IMR-90 (cell line): ENCODE measurements at regions not wholly inside any gene's neighbourhood (a gene's known extent, or its start where the extent isn't known, plus 50 kb on each side); places are given as distances from the start of the nearest gene placed in this dataset.
A peak's percentile ranks its signal among the peaks of the same experiment; 100 is the strongest.

Experiments used
- ATAC-seq: fragments of 200-7000 bp; cut with Tn5 transposase; 2 replicates; pipeline ENCODE4 v1.9.1; 2020; ENCODE audit warnings: low read depth, mild to moderate bottlenecking, moderate library complexity
- BruUV-seq: library from RNA; stranded (reverse); fragments of 400-500 nt; replicated peaks from 2 replicates; lab custom pipeline; 2021; lab: Mats Ljungman, UMichigan
- CTCF ChIA-PET: fragments of 300-600 bp; formaldehyde crosslinking; extraction: SDS; loops from one replicate; lab custom pipeline; 2021; ENCODE audit warnings: antibody characterized with exemption; lab: Yijun Ruan, JAX
- POLR2A ChIA-PET: fragments of 300-600 bp; sonication (Branson Sonifier 250); formaldehyde crosslinking; loops from one replicate; lab custom pipeline; 2022; ENCODE audit warnings: antibody characterized with exemption; ENCODE audit not compliant: unreplicated experiment; lab: Charles Lee
- DNase-seq: peaks from one replicate; pipeline ENCODE4 v3.0.0; 2013
- H2AFZ ChIP-seq: replicated peaks from 2 replicates; pipeline ENCODE3; 2013; ENCODE audit warnings: low read length, mild to moderate bottlenecking; ENCODE audit not compliant: poor library complexity
- H2AK5ac ChIP-seq: 2 replicates; pipeline ENCODE4 v1.6.1; 2013; ENCODE audit warnings: low read depth, low read length, inconsistent platforms
- H2AK9ac ChIP-seq: replicated peaks from 2 replicates; pipeline ENCODE3; 2013; ENCODE audit warnings: mild to moderate bottlenecking, low read depth, low read length, moderate library complexity; ENCODE audit not compliant: poor library complexity
- H2BK120ac ChIP-seq: 2 replicates; pipeline ENCODE4 v1.6.1; 2013; ENCODE audit warnings: low read depth, low read length, inconsistent platforms
- H2BK15ac ChIP-seq: 3 replicates; pipeline ENCODE4 v1.6.1; 2013; ENCODE audit warnings: low read depth, low read length, inconsistent platforms
- H2BK20ac ChIP-seq: 2 replicates; pipeline ENCODE4 v1.6.1; 2013; ENCODE audit warnings: low read depth, mild to moderate bottlenecking, inconsistent platforms, low read length, moderate library complexity
- H2BK5ac ChIP-seq: 2 replicates; pipeline ENCODE4 v1.6.1; 2013; ENCODE audit warnings: mild to moderate bottlenecking, low read depth, low read length, inconsistent platforms; ENCODE audit not compliant: poor library complexity, severe bottlenecking
- H3K14ac ChIP-seq: replicated peaks from 2 replicates; pipeline ENCODE4 v1.6.1; 2013; ENCODE audit warnings: low read depth, low read length, inconsistent platforms
- H3K18ac ChIP-seq: 2 replicates; pipeline ENCODE4 v1.6.1; 2013; ENCODE audit warnings: low read depth, low read length, control low read depth
- H3K23ac ChIP-seq: 2 replicates; pipeline ENCODE4 v1.6.1; 2013; ENCODE audit warnings: low read depth, low read length, inconsistent platforms
- H3K27ac ChIP-seq: 2 replicates; pipeline ENCODE4 v1.5.1; 2013; ENCODE audit warnings: mild to moderate bottlenecking, control low read depth, low read length; ENCODE audit not compliant: insufficient read depth
- H3K27me3 ChIP-seq: 2 replicates; pipeline ENCODE4 v1.6.1; 2013; ENCODE audit warnings: low read length; ENCODE audit not compliant: control insufficient read depth, insufficient read depth
- H3K36me3 ChIP-seq: 2 replicates; pipeline ENCODE4 v1.6.1; 2013; ENCODE audit warnings: low read length, mixed read lengths; ENCODE audit not compliant: control insufficient read depth, insufficient read depth
- H3K4ac ChIP-seq: 2 replicates; pipeline ENCODE4 v1.6.1; 2013; ENCODE audit warnings: low read depth, low read length, inconsistent platforms
- H3K4me1 ChIP-seq: 2 replicates; pipeline ENCODE4 v1.6.1; 2013; ENCODE audit warnings: low read length, mixed read lengths; ENCODE audit not compliant: control insufficient read depth, insufficient read depth
- H3K4me2 ChIP-seq: 2 replicates; pipeline ENCODE4 v1.6.1; 2013; ENCODE audit warnings: low read depth, mild to moderate bottlenecking, control low read depth, low read length, moderate library complexity
- H3K4me3 ChIP-seq: 2 replicates; pipeline ENCODE4 v1.5.1; 2013; ENCODE audit warnings: low read depth, mild to moderate bottlenecking, control low read depth, low read length, moderate library complexity; ENCODE audit not compliant: insufficient read depth
- H3K56ac ChIP-seq: 2 replicates; pipeline ENCODE4 v1.6.1; 2013; ENCODE audit warnings: low read length, inconsistent platforms; ENCODE audit not compliant: insufficient read depth; ENCODE audit errors: extremely low read depth
- H3K79me1 ChIP-seq, 2 experiments: 2 replicates each; pipeline ENCODE4 v1.6.1; 2013; ENCODE audit warnings: low read length in 2 of 2, inconsistent platforms in 1 of 2, low read depth in 1 of 2
- H3K9ac ChIP-seq: 2 replicates; pipeline ENCODE4 v1.6.1; 2013; ENCODE audit warnings: low read depth, low read length, control low read depth
- H3K9me1 ChIP-seq: 2 replicates; pipeline ENCODE4 v1.6.1; 2013; ENCODE audit warnings: low read length, inconsistent platforms; ENCODE audit not compliant: insufficient read depth
- H3K9me3 ChIP-seq: 2 replicates; pipeline ENCODE4 v1.6.1; 2013; ENCODE audit warnings: low read length; ENCODE audit not compliant: control insufficient read depth, insufficient read depth
- H4K20me1 ChIP-seq: 2 replicates; pipeline ENCODE4 v1.6.1; 2013; ENCODE audit warnings: low read length, inconsistent platforms; ENCODE audit not compliant: insufficient read depth
- H4K5ac ChIP-seq: 2 replicates; pipeline ENCODE4 v1.6.1; 2013; ENCODE audit warnings: mild to moderate bottlenecking, low read depth, low read length, control low read depth
- H4K8ac ChIP-seq, 2 experiments: 2 replicates each; pipeline ENCODE4 v1.6.1; 2013; ENCODE audit warnings: low read depth in 2 of 2, low read length in 2 of 2, control low read depth in 1 of 2, inconsistent platforms in 1 of 2
- H4K91ac ChIP-seq: 2 replicates; pipeline ENCODE4 v1.6.1; 2013; ENCODE audit warnings: low read depth, low read length, inconsistent platforms; ENCODE audit not compliant: insufficient read depth
- BHLHE40 ChIP-seq: fragments of 150-350 bp; IDR thresholded peaks from 2 replicates; pipeline ENCODE4 v1.6.1; 2016; ENCODE audit warnings: mild to moderate bottlenecking, low read depth, low read length
- CEBPB ChIP-seq: IDR thresholded peaks from 2 replicates; pipeline ENCODE4 v1.6.1; 2012; ENCODE audit warnings: low read depth, low read length, improper control_type of control experiment
- CHD1 ChIP-seq: IDR thresholded peaks from 2 replicates; pipeline ENCODE4 v1.6.1; 2012; ENCODE audit warnings: low read depth, low read length, improper control_type of control experiment
- FOS ChIP-seq: fragments of 150-350 bp; IDR thresholded peaks from 2 replicates; pipeline ENCODE4 v1.6.1; 2016; ENCODE audit warnings: low read depth, low read length
- MAFK ChIP-seq: IDR thresholded peaks from 2 replicates; pipeline ENCODE4 v1.6.1; 2012; ENCODE audit warnings: low read depth, low read length, improper control_type of control experiment
- MXI1 ChIP-seq: IDR thresholded peaks from 2 replicates; pipeline ENCODE4 v1.6.1; 2012; ENCODE audit warnings: low read depth, mild to moderate bottlenecking, low read length, moderate library complexity, borderline replicate concordance
- NFE2L2 ChIP-seq: fragments of 150-350 bp; IDR thresholded peaks from 2 replicates; pipeline ENCODE4 v1.6.1; 2016; ENCODE audit warnings: low read depth, mild to moderate bottlenecking, low read length
- POLR2A ChIP-seq: IDR thresholded peaks from 2 replicates; pipeline ENCODE4 v1.6.1; 2012; ENCODE audit warnings: mild to moderate bottlenecking, low read depth, low read length
- RAD21 ChIP-seq: IDR thresholded peaks from 2 replicates; pipeline ENCODE4 v1.6.1; 2012; ENCODE audit warnings: low read length, improper control_type of control experiment
- RCOR1 ChIP-seq: IDR thresholded peaks from 2 replicates; pipeline ENCODE4 v1.6.1; 2012; ENCODE audit warnings: mild to moderate bottlenecking, low read length, improper control_type of control experiment; ENCODE audit not compliant: insufficient replicate concordance
- RFX5 ChIP-seq: IDR thresholded peaks from 2 replicates; pipeline ENCODE4 v1.8.0; 2012; ENCODE audit warnings: low read depth, mild to moderate bottlenecking, low read length, moderate library complexity
- SMC3 ChIP-seq: fragments of 150-350 bp; IDR thresholded peaks from 2 replicates; pipeline ENCODE4 v1.6.1; 2016; ENCODE audit warnings: low read depth, mild to moderate bottlenecking, antibody characterized with exemption, low read length, moderate library complexity
- USF2 ChIP-seq: fragments of 150-350 bp; IDR thresholded peaks from 2 replicates; pipeline ENCODE4 v1.6.1; 2017; ENCODE audit warnings: mild to moderate bottlenecking, antibody characterized with exemption, low read length, low read depth
- WGBS, 2 experiments: methylation state at CpG; one replicate each; pipeline versions ENCODE4 v1.1.5 to v1.1.7; 2013; ENCODE audit warnings: missing lambda C conversion rate in 2 of 2; ENCODE audit not compliant: insufficient read length in 1 of 2; ENCODE audit errors: extremely low coverage in 2 of 2; 5-methylcytosine and 5-hydroxymethylcytosine counted together
- dilution Hi-C: fragments of 300-500 bp; cut with HindIII; formaldehyde crosslinking; loops from one replicate; pipeline ENCODE4 v1.14.3; 2018; ENCODE audit warnings: low sequenced_read_pairs; ENCODE audit not compliant: unreplicated experiment
- in situ Hi-C: fragments of 300-500 bp; cut with MboI; formaldehyde crosslinking; loops from 3 replicates; pipeline ENCODE4 v1.14.3; 2019; ENCODE audit warnings: low sequenced_read_pairs, inconsistent platforms, mixed read lengths
- intact Hi-C: fragments of 100-400 bp; cut with micrococcal nuclease; formaldehyde crosslinking; loops from 2 replicates; pipeline ENCODE4 v1.10.0; 2022

GRCh38 chr10:30228417-30229036, 120.6 kb downstream of the MTPAP start:
- Histone ChIP-seq H3K9me1 (no peaks in the 10 kb centered on the region; the same call in 1 of the 2 replicates), H3K18ac (no peak overlapping the region), H3K14ac (no peak overlapping the region), H2AK5ac (peak overlapping the region; percentile 62; the same call in 1 of the 2 replicates), H2AK9ac (no peak overlapping the region), H4K91ac (no peak overlapping the region), H3K27me3 (no peaks in the 10 kb centered on the region), H2BK20ac (no peak overlapping the region), H2BK5ac (no peak overlapping the region), H3K36me3 (no peaks in the 10 kb centered on the region), H3K4ac (no peak overlapping the region), H3K4me1 (peaks cover 4% of the 10 kb centered on the region), H2AFZ (no peak overlapping the region), H2BK15ac (no peak overlapping the region), H4K8ac (no peak overlapping the region), H3K4me2 (no peak overlapping the region), H3K9me3 (no peaks in the 10 kb centered on the region), H4K20me1 (no peaks in the 10 kb centered on the region), H4K5ac (no peak overlapping the region), H3K56ac (no peak overlapping the region), H2BK120ac (no peak overlapping the region), H3K23ac (no peak overlapping the region), H3K4me3 (no peak overlapping the region), H3K79me1 (no peaks in the 10 kb centered on the region), H3K27ac (no peak overlapping the region), H3K9ac (no peak overlapping the region)
- BruUV-seq, result no TSS peak
- dilution Hi-C loops, result no loop called here
- ATAC-seq (no peak), DNase-seq (no peak)
- ChIA-PET POLR2A (no interaction called here), CTCF (interaction anchor here (0.6 kb wide), 1 partner anchor 11 kb away, joined by 3 read pairs; no protein-coding TSS in a partner anchor)
- WGBS, 2 experiments, result 75% methylated on average over 1 of the region's 5 CpGs; no CpG with 5 or more reads in 1 of the 2 experiments
- TF ChIP-seq RFX5 (no peak), CEBPB (no peak), SMC3 (no peak), USF2 (no peak), FOS (no peak), MXI1 (no peak), MAFK (no peak), BHLHE40 (no peak), RCOR1 (no peak), CHD1 (no peak), POLR2A (no peak), NFE2L2 (no peak), RAD21 (no peak)
- in situ Hi-C loops, result no loop called here
- intact Hi-C loops, result no loop called here
